OCI-LY1 (cell line): ENCODE measurements at regions not wholly inside any gene's neighbourhood (a gene's known extent, or its start where the extent isn't known, plus 50 kb on each side); places are given as distances from the start of the nearest gene placed in this dataset.

Source experiments
- CTCF ChIP-seq: fragments of 200-600 bp; sonication (generic), shearing (Covaris generic); IDR thresholded peaks from 2 replicates; pipeline ENCODE4 v1.5.1; 2017; ENCODE audit warnings: mild to moderate bottlenecking, antibody characterized with exemption, low read length, moderate library complexity, mixed read lengths
- EZH2 ChIP-seq: fragments of 200-600 bp; sonication (generic), shearing (Covaris generic); IDR thresholded peaks from 2 replicates; pipeline ENCODE4 v1.8.0; 2017; ENCODE audit warnings: borderline replicate concordance, mixed run types, mild to moderate bottlenecking, antibody characterized with exemption, low read length, moderate library complexity, mixed read lengths

GRCh38 chr14:65301862-65302539, 110.5 kb upstream of the FUT8 start:
- TF ChIP-seq CTCF (no peak), EZH2 (no peak)
